ENCODE measurements at regions not wholly inside any gene's neighbourhood (a gene's known extent, or its start where the extent isn't known, plus 50 kb on each side); places are given as distances from the start of the nearest gene placed in this dataset.

GRCh38 chr1:213669512-213669911 lies 318.3 kb upstream of the PROX1 start:
- POLR2A ChIA-PET: no interaction called here
- WGBS (ENCODE audit: insufficient coverage): 100% methylated on average over 3 of the region's 7 CpGs

GRCh38 chr1:213669964-213670691 lies 317.6 kb upstream of the PROX1 start:
- H3K27ac ChIP-seq (ENCODE audit: low read length in 2 of 2): no peak overlapping the region
- H3K4me2 ChIP-seq (replicated peaks; ENCODE audit: low read depth, low read length, poor library complexity, severe bottlenecking): no peak overlapping the region
- intact Hi-C loops (cut with micrococcal nuclease): no loop called here
- no peaks in the 10 kb centered on the region for H3K9me3 ChIP-seq (ENCODE audit: control extremely low read depth in 1 of 3, control insufficient read depth in 2 of 3, insufficient read depth in 1 of 3, low read length in 2 of 3)
- WGBS (ENCODE audit: insufficient coverage): 0% methylated on average over 1 of the region's 2 CpGs
- ChIA-PET CTCF (no interaction called here), POLR2A (no interaction called here)
- no peaks in the 10 kb centered on the region for H3K27me3 ChIP-seq (replicated peaks in 1 of 4; ENCODE audit: control extremely low read depth in 1 of 4, control insufficient read depth in 3 of 4, insufficient read depth in 4 of 4, low read length in 3 of 4)
- no peak overlapping the region for H3K4me3 ChIP-seq (ENCODE audit: control extremely low read depth in 1 of 5, extremely low read depth in 1 of 5, insufficient read depth in 1 of 5, low read depth in 2 of 5, low read length in 4 of 5)
- H3K9me3 Mint-ChIP-seq (ENCODE audit: insufficient read depth): no peaks in the 10 kb centered on the region
- no peaks in the 10 kb centered on the region for H3K4me1 Mint-ChIP-seq
- no peaks in the 10 kb centered on the region for H3K27me3 Mint-ChIP-seq
- no peak overlapping the region for H3K27ac Mint-ChIP-seq
- no peak for DNase-seq
- no peak overlapping the region for H2AFZ ChIP-seq (ENCODE audit: insufficient read depth, low read depth, low read length, poor library complexity, severe bottlenecking)
- H3K36me3 ChIP-seq (replicated peaks in 1 of 2; ENCODE audit: control extremely low read depth in 1 of 2, control insufficient read depth in 1 of 2, extremely low read depth in 1 of 2, insufficient read depth in 2 of 2, low read length in 1 of 2): no peaks in the 10 kb centered on the region
- no peaks in the 10 kb centered on the region for H4K20me1 ChIP-seq (ENCODE audit: control insufficient read depth, insufficient read depth, low read length, poor library complexity, severe bottlenecking)
- TF ChIP-seq EZH2 (IDR thresholded peaks at IDR 0.05; ENCODE audit: borderline replicate concordance, insufficient read depth, low read depth, low read length, poor library complexity, severe bottlenecking) (no peak), CTCF (IDR thresholded peaks at IDR 0.05) (no peak)
- H3K9ac ChIP-seq (ENCODE audit: low read length): no peak overlapping the region
- no peaks in the 10 kb centered on the region for H3K79me2 ChIP-seq (ENCODE audit: control insufficient read depth, insufficient read depth, low read length)
- H3K4me1 ChIP-seq (ENCODE audit: control insufficient read depth in 2 of 2, insufficient read depth in 2 of 2, low read length in 2 of 2): no peaks in the 10 kb centered on the region
- no peak for ATAC-seq (ENCODE audit: low read depth)
- no peak overlapping the region for H3K4me3 Mint-ChIP-seq

More at GRCh38 chr1:213669512-213669911, 318.3 kb upstream of the PROX1 start:
- Histone ChIP-seq H4K20me1 (ENCODE audit: control insufficient read depth, insufficient read depth, low read length, poor library complexity, severe bottlenecking) (no peaks in the 10 kb centered on the region), H3K27ac (ENCODE audit: low read length in 2 of 2) (no peak overlapping the region), H3K36me3 (replicated peaks in 1 of 2; ENCODE audit: control extremely low read depth in 1 of 2, control insufficient read depth in 1 of 2, extremely low read depth in 1 of 2, insufficient read depth in 2 of 2, low read length in 1 of 2) (no peaks in the 10 kb centered on the region), H3K9ac (ENCODE audit: low read length) (no peak overlapping the region), H2AFZ (ENCODE audit: insufficient read depth, low read depth, low read length, poor library complexity, severe bottlenecking) (no peak overlapping the region), H3K4me2 (replicated peaks; ENCODE audit: low read depth, low read length, poor library complexity, severe bottlenecking) (no peak overlapping the region), H3K4me1 (ENCODE audit: control insufficient read depth in 2 of 2, insufficient read depth in 2 of 2, low read length in 2 of 2) (no peaks in the 10 kb centered on the region), H3K27me3 (replicated peaks in 1 of 4; ENCODE audit: control extremely low read depth in 1 of 4, control insufficient read depth in 3 of 4, insufficient read depth in 4 of 4, low read length in 3 of 4) (no peaks in the 10 kb centered on the region), H3K79me2 (ENCODE audit: control insufficient read depth, insufficient read depth, low read length) (no peaks in the 10 kb centered on the region), H3K4me3 (ENCODE audit: control extremely low read depth in 1 of 5, extremely low read depth in 1 of 5, insufficient read depth in 1 of 5, low read depth in 2 of 5, low read length in 4 of 5) (no peak overlapping the region), H3K9me3 (ENCODE audit: control extremely low read depth in 1 of 3, control insufficient read depth in 2 of 3, insufficient read depth in 1 of 3, low read length in 2 of 3) (no peaks in the 10 kb centered on the region)
- H3K4me3 Mint-ChIP-seq: no peak overlapping the region
- ATAC-seq (ENCODE audit: low read depth) (no peak), DNase-seq (no peak)
- H3K4me1 Mint-ChIP-seq: no peaks in the 10 kb centered on the region
- H3K27ac Mint-ChIP-seq: no peak overlapping the region
- CTCF ChIA-PET: no interaction called here
- TF ChIP-seq CTCF (IDR thresholded peaks at IDR 0.05) (no peak), EZH2 (IDR thresholded peaks at IDR 0.05; ENCODE audit: borderline replicate concordance, insufficient read depth, low read depth, low read length, poor library complexity, severe bottlenecking) (no peak)
- H3K27me3 Mint-ChIP-seq: no peaks in the 10 kb centered on the region
- no peaks in the 10 kb centered on the region for H3K9me3 Mint-ChIP-seq (ENCODE audit: insufficient read depth)
- intact Hi-C loops (cut with micrococcal nuclease): no loop called here

Measured in B cell (primary cell).